Endodermal cell (in vitro differentiated cells): ENCODE measurements at regions not wholly inside any gene's neighbourhood (a gene's known extent, or its start where the extent isn't known, plus 50 kb on each side); places are given as distances from the start of the nearest gene placed in this dataset.
"Not testable (repeated sequence)": the region's sequence is repeated elsewhere in the genome, so short reads cannot be mapped to it uniquely, and the experiment has no call there.

Experiments used
- DNase-seq: peaks from one replicate; pipeline ENCODE4 v3.0.0-alpha.2; 2017
- H3K27ac ChIP-seq: 2 replicates; pipeline ENCODE4 v1.5.1; 2013; ENCODE audit warnings: mild to moderate bottlenecking, low read depth, low read length, moderate library complexity
- H3K27me3 ChIP-seq: 2 replicates; pipeline ENCODE4 v1.6.1; 2013; ENCODE audit warnings: mild to moderate bottlenecking, low read length, moderate library complexity; ENCODE audit not compliant: insufficient read depth, control insufficient read depth, poor library complexity, severe bottlenecking
- H3K36me3 ChIP-seq: 2 replicates; pipeline ENCODE4 v1.7.0; 2013; ENCODE audit warnings: mild to moderate bottlenecking, low read length, moderate library complexity; ENCODE audit not compliant: control insufficient read depth, insufficient read depth
- H3K4me1 ChIP-seq: one replicate; pipeline ENCODE4 v1.7.0; 2013; ENCODE audit warnings: low read length; ENCODE audit not compliant: control insufficient read depth, insufficient read depth
- H3K4me3 ChIP-seq: 2 replicates; pipeline ENCODE4 v1.5.1; 2013; ENCODE audit warnings: mild to moderate bottlenecking, low read length, moderate library complexity
- H3K9ac ChIP-seq: 2 replicates; pipeline ENCODE4 v1.6.1; 2013; ENCODE audit warnings: mild to moderate bottlenecking, low read length, moderate library complexity; ENCODE audit not compliant: poor library complexity, severe bottlenecking; ENCODE audit errors: extremely low read depth
- H3K9me3 ChIP-seq: 2 replicates; pipeline ENCODE4 v1.6.1; 2013; ENCODE audit warnings: mild to moderate bottlenecking, low read length, moderate library complexity; ENCODE audit not compliant: control insufficient read depth
- H3K27ac Mint-ChIP-seq: 2 replicates; pipeline ENCODE4 v1.8.0; 2020; ENCODE audit warnings: mixed read lengths
- H3K27me3 Mint-ChIP-seq: 2 replicates; pipeline ENCODE4 v1.8.0; 2021; ENCODE audit warnings: mild to moderate bottlenecking, mixed read lengths; ENCODE audit not compliant: insufficient read depth
- H3K36me3 Mint-ChIP-seq: 2 replicates; pipeline ENCODE4 v1.8.0; 2020; ENCODE audit warnings: low read depth, mixed read lengths
- H3K4me1 Mint-ChIP-seq: 2 replicates; pipeline ENCODE4 v1.8.0; 2020; ENCODE audit warnings: mixed read lengths
- H3K4me3 Mint-ChIP-seq: 2 replicates; pipeline ENCODE4 v1.8.0; 2020; ENCODE audit warnings: mild to moderate bottlenecking, moderate library complexity, mixed read lengths
- H3K9me3 Mint-ChIP-seq: 2 replicates; pipeline ENCODE4 v1.8.0; 2020; ENCODE audit warnings: mild to moderate bottlenecking, mixed read lengths
- WGBS, 2 experiments: methylation state at CpG; one replicate each; pipeline versions ENCODE4 v1.1.5 to v1.1.7; 2013; ENCODE audit warnings: missing lambda C conversion rate in 2 of 2, mixed read lengths in 1 of 2; ENCODE audit not compliant: insufficient coverage in 1 of 2, insufficient read length in 1 of 2; 5-methylcytosine and 5-hydroxymethylcytosine counted together
- TF ChIP-seq, protein P1 (sequence below): fragments of 200-600 bp; sonication (generic); conservative IDR thresholded peaks from 2 replicates; pipeline ENCODE4 v1.5.0; 2021; ENCODE audit warnings: antibody characterized with exemption, mild to moderate bottlenecking

- Histone ChIP-seq H3K27ac (no peak overlapping the region), H3K27me3 (peaks cover 50% of the 10 kb centered on the region), H3K9ac (no peak overlapping the region), H3K36me3 (no peaks in the 10 kb centered on the region), H3K9me3 (no peaks in the 10 kb centered on the region), H3K4me1 (peaks cover 7% of the 10 kb centered on the region), H3K4me3 (no peak overlapping the region)
- no peak overlapping the region for H3K4me3 Mint-ChIP-seq
- H3K27me3 Mint-ChIP-seq: peaks cover 39% of the 10 kb centered on the region
- DNase-seq: peak; percentile 80
- H3K9me3 Mint-ChIP-seq: peaks cover 4% of the 10 kb centered on the region
- peaks cover 63% of the 10 kb centered on the region for H3K4me1 Mint-ChIP-seq
- H3K36me3 Mint-ChIP-seq: no peaks in the 10 kb centered on the region
- peak overlapping the region; percentile 49 for H3K27ac Mint-ChIP-seq
- TF ChIP-seq, protein P1, sequence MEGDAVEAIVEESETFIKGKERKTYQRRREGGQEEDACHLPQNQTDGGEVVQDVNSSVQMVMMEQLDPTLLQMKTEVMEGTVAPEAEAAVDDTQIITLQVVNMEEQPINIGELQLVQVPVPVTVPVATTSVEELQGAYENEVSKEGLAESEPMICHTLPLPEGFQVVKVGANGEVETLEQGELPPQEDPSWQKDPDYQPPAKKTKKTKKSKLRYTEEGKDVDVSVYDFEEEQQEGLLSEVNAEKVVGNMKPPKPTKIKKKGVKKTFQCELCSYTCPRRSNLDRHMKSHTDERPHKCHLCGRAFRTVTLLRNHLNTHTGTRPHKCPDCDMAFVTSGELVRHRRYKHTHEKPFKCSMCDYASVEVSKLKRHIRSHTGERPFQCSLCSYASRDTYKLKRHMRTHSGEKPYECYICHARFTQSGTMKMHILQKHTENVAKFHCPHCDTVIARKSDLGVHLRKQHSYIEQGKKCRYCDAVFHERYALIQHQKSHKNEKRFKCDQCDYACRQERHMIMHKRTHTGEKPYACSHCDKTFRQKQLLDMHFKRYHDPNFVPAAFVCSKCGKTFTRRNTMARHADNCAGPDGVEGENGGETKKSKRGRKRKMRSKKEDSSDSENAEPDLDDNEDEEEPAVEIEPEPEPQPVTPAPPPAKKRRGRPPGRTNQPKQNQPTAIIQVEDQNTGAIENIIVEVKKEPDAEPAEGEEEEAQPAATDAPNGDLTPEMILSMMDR: no peak
- WGBS, 2 experiments: 38 to 67% methylated on average over 4 to 6 of the region's 6 CpGs
Observed at GRCh38 chr5:136563489-136563888, 198.1 kb upstream of the TRPC7 start.

GRCh38 chr5:136560126-136560525, 194.8 kb upstream of the TRPC7 start:
- Mint-ChIP-seq H3K9me3 (peaks cover 10% of the 10 kb centered on the region), H3K27ac (no peak overlapping the region), H3K4me3 (no peak overlapping the region), H3K36me3 (peaks cover 3% of the 10 kb centered on the region), H3K4me1 (peaks cover 36% of the 10 kb centered on the region), H3K27me3 (peaks cover 47% of the 10 kb centered on the region)
- 80 to 88% methylated on average over 1 of the region's 1 CpG for WGBS, 2 experiments
- no peak overlapping the region for H3K4me3 ChIP-seq
- no peak overlapping the region for H3K27ac ChIP-seq
- peaks cover 55% of the 10 kb centered on the region for H3K27me3 ChIP-seq
- no peaks in the 10 kb centered on the region for H3K36me3 ChIP-seq
- H3K9ac ChIP-seq: no peak overlapping the region
- peaks cover 7% of the 10 kb centered on the region for H3K4me1 ChIP-seq
- H3K9me3 ChIP-seq: peaks cover 6% of the 10 kb centered on the region
- TF ChIP-seq, protein P1: no peak
- DNase-seq: no peak

DNA sequence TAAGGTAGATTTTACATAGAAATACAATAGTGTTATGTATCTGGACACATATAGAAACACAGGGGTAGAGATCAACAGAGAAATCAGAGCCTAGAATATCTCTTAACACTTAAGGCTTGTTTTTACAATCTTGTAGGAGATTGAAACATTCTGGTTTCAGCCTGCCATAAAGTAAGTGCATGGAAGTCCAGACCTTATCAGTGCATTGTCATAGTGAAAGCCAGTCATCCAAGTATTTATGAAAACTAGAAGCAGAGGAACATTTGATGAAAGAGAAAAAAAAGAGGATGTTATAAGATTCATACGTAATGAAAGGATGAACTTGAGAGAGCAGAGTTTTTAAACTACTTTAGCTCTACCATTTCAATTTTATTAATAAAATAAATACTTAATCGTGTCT, 194.3 kb upstream of the TRPC7 start:
- 98% methylated on average over 2 of the region's 2 CpGs; no CpG with 5 or more reads in 1 of the 2 experiments for WGBS, 2 experiments
- H3K36me3 ChIP-seq: no peaks in the 10 kb centered on the region
- peaks cover 10% of the 10 kb centered on the region for H3K9me3 ChIP-seq
- Mint-ChIP-seq H3K27ac (no peak overlapping the region), H3K36me3 (peaks cover 6% of the 10 kb centered on the region), H3K4me1 (peaks cover 32% of the 10 kb centered on the region), H3K27me3 (peaks cover 45% of the 10 kb centered on the region), H3K4me3 (no peak overlapping the region), H3K9me3 (peaks cover 15% of the 10 kb centered on the region)
- H3K27me3 ChIP-seq: peaks cover 50% of the 10 kb centered on the region
- H3K4me1 ChIP-seq: peaks cover 7% of the 10 kb centered on the region
- no peak overlapping the region for H3K4me3 ChIP-seq
- no peak overlapping the region for H3K9ac ChIP-seq
- H3K27ac ChIP-seq: no peak overlapping the region
- TF ChIP-seq, protein P1: no peak
- DNase-seq: no peak

- 82 to 92% methylated on average over 2 of the region's 2 CpGs for WGBS, 2 experiments
Observed at GRCh38 chr5:136547096-136547495, 181.8 kb upstream of the TRPC7 start.

GRCh38 chr5:136546441-136546840, 181.1 kb upstream of the TRPC7 start:
- H3K27me3 Mint-ChIP-seq, H3K4me3 ChIP-seq, H3K4me3 Mint-ChIP-seq, H3K27me3 ChIP-seq, H3K36me3 ChIP-seq, DNase-seq, H3K9ac ChIP-seq, H3K9me3 ChIP-seq, H3K4me1 ChIP-seq, H3K27ac ChIP-seq, H3K27ac Mint-ChIP-seq: not testable (repeated sequence)
- H3K4me1 Mint-ChIP-seq: peaks cover 32% of the 10 kb centered on the region
- peaks cover 13% of the 10 kb centered on the region for H3K36me3 Mint-ChIP-seq
- peaks cover 41% of the 10 kb centered on the region for H3K9me3 Mint-ChIP-seq
- WGBS, 2 experiments: 91% methylated on average over 3 of the region's 3 CpGs; no CpG with 5 or more reads in 1 of the 2 experiments

More at GRCh38 chr5:136547096-136547495, 181.8 kb upstream of the TRPC7 start:
- not testable (repeated sequence) for H3K27ac ChIP-seq, H3K9me3 ChIP-seq, H3K9ac ChIP-seq, H3K36me3 ChIP-seq, H3K4me1 ChIP-seq, H3K4me3 ChIP-seq, DNase-seq, H3K4me3 Mint-ChIP-seq, H3K27me3 ChIP-seq, H3K27me3 Mint-ChIP-seq
- H3K4me1 Mint-ChIP-seq: peaks cover 27% of the 10 kb centered on the region
- peak overlapping the region; percentile 7 for H3K27ac Mint-ChIP-seq
- H3K36me3 Mint-ChIP-seq: peaks cover 13% of the 10 kb centered on the region
- peaks cover 42% of the 10 kb centered on the region for H3K9me3 Mint-ChIP-seq
